Anterior cingulate cortex (tissue), 58 donors: ENCODE measurements at regions not wholly inside any gene's neighbourhood (a gene's known extent, or its start where the extent isn't known, plus 50 kb on each side); places are given as distances from the start of the nearest gene placed in this dataset.

ENCODE experiments used
- DNase-seq, 58 donors: peaks; one replicate each; lab custom pipeline; 2025; lab: John Stamatoyannopoulos, UW

- no peak for DNase-seq
These were observed 855.1 kb downstream of the SLITRK5 start for GRCh38 chr13:88526186-88526852.

- no peak for DNase-seq
These were observed 855.7 kb downstream of the SLITRK5 start for GRCh38 chr13:88526853-88527215.

GRCh38 chr13:88541994-88542393 lies 870.8 kb downstream of the SLITRK5 start:
- no peak for DNase-seq

DNA sequence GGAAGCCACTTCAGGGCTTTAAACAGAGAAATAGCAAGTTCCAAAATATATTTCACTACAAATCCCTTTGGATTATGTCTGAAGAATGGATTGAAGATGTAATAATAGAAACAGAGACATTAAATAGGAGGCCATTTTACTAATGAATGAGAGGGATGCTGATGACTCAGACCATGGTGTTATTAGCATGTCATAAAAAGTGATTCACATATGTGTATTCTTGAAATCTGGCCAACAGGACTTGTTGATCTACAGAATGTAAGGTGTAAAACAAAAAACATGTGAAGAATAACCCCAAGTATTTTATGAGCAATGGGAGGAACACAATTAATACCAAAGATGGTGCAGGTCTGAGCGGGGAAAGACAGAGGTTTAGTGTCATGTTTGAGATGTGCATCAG lies 873.7 kb downstream of the SLITRK5 start:
- no peak for DNase-seq

DNA sequence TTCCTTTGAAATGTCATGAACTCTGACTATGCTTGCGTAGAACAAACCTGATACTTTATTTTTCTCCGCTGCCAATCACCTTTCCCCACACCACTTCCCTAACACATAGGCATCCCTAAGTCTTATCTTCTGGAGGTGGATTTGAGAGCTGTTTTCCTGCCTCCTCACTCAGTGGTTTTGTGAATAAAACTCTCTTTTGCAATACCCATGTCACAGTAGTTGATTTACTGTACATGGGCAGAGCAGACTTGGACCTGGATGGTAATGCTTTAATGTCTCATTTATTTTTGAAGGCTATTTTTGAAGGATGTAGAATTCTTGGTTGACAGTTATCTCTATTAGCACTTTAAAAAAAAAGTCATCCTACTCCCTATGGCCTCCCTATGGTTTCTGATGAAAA lies 881.8 kb downstream of the SLITRK5 start:
- DNase-seq: no peak

DNA sequence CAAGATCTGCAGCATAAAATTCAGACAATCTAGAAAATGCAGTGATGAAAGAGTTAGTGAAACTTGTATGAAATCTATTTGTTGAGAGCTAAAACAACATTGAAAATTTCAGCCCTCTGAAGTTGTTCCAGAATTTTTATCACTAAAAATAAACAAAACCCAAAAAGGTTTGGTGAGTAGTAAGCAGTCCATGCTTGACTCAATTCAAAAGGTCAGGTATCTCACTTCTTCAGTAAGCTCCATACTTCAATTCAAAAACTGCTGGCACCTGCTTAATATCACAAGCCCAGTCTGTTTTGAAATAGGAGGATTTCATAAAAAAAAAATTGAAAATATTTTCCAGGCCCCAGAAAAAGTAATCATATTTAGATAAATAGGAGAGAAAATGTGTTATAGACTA lies 894.4 kb downstream of the SLITRK5 start:
- no peak for DNase-seq

GRCh38 chr13:88585861-88586260 lies 914.7 kb downstream of the SLITRK5 start:
- DNase-seq: no peak

GRCh38 chr13:88586263-88586662 lies 915.1 kb downstream of the SLITRK5 start:
- no peak for DNase-seq

DNA sequence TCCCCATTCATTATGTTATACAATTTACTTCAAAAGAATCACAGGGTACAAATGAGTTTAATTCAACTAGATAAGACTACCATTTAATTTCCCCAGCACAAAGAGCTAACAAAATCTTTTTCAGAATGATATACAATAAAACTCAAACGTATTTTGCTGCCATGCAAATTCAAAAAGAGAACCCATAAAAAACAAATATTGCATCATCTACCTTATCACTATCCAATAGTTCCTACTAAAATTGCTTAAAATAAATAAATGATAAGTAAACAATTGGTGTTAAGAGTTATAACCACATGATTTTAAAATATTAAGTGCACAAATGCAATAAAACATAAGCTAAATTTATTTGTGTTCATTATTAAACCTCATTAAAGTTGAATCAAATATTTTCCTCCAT lies 919.4 kb downstream of the SLITRK5 start:
- DNase-seq: no peak

DNA sequence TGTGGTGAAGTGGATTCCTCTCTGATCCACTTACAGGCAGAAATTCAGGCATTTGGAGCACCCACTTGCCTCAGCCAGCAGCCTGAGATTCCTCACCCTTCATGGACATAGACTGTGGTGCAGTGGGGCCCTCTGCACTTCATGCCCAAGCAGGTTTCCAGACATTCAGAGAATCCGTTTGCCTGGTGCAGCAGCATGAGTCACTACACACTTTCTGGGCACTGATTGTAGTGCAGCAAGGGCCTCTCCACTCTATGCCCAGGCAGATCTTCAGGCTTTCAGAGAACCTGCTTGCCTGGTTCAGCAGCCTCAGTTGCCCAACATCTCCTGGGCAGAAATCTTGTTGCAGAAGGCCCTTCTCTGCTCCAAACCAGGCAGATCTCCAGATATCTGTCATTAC lies 920.9 kb downstream of the SLITRK5 start:
- DNase-seq: no peak

DNA sequence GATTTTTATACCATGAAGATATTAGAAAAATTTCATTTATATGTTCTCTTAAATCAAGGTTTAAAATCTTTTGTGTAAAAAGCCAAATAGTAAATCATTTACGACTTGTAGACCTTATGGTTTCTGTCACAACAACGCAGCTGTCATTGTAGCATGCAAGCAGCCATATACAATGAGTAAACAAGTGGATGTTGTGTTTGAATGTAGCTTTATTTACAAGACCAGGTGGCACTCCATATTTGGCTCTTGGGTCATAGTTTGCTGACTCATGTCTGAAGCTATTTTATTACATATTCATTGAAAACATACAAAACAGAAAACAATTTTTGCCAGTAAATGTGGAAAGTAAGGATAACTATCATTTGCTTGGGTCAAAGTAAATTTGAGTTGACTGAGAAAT lies 930.8 kb downstream of the SLITRK5 start:
- no peak for DNase-seq

GRCh38 chr13:88602786-88603777 lies 931.9 kb downstream of the SLITRK5 start:
- no peak for DNase-seq

- DNase-seq: no peak
These were observed 946.0 kb downstream of the SLITRK5 start for GRCh38 chr13:88617176-88617575.

- DNase-seq: no peak
These were observed 951.3 kb downstream of the SLITRK5 start for GRCh38 chr13:88622362-88622973.

DNA sequence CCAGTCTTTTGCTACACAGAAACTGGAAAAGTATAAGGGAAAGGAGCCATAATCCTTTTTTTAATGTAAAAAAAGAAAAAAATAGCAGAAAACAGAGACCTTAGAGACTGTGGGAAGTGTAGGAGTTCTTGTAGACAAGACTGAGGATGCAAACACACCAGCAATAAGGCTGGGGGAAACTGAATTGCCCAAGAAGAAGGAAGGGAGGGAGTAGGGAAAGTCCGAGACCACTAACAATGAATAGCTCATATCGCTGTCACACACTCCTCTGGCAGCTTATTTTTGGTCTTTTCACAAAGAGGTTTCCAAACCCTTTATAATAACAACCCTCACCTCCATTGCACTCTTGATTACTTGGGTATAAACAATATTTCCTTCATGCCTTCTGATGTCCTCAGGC lies 952.0 kb downstream of the SLITRK5 start:
- DNase-seq: no peak

DNA sequence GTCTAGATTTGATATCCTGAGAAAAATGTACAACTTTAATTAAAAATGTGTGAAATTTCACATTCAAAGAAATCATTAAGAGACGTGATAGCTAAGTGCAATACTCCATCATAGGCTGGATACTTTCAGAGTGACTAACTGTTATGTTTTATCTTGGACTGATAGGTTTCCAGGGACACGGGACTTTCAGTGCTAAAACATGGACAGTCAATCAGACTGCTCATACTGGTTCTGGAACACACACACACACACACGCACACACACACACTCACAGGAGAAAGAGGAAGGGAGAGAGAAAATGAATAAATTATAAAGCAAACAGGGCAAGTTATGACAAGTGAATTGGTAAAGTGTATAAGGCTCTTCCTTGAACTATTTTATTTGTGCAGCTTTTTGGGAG lies 955.9 kb downstream of the SLITRK5 start:
- no peak for DNase-seq

GRCh38 chr13:88628882-88629281 lies 957.7 kb downstream of the SLITRK5 start:
- DNase-seq: no peak

DNA sequence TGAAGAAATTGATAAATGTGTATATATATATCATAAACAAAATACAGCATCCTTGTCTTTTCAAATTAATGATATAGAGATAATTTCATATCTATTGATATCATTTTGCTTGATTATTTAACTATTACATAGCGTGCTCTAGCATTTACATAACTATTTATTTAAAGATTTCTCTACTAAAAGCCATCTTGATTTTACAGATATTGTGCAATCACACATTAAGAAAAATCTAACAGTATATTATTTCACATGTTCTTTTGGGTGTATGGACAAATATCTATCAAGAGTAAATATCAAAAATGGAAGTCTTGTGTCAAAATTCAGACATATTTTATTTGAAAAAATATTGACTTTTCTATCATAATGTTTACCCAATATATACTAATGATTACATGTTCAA lies 966.8 kb downstream of the SLITRK5 start:
- no peak for DNase-seq

GRCh38 chr13:88643233-88643632 lies 972.1 kb downstream of the SLITRK5 start:
- no peak for DNase-seq

- no peak for DNase-seq
These were observed 977.6 kb downstream of the SLITRK5 start for GRCh38 chr13:88648598-88649373.

- DNase-seq: no peak
These were observed 978.7 kb downstream of the SLITRK5 start for GRCh38 chr13:88649855-88650254.
